GM18520 (cell line): ENCODE measurements at regions not wholly inside any gene's neighbourhood (a gene's known extent, or its start where the extent isn't known, plus 50 kb on each side); places are given as distances from the start of the nearest gene placed in this dataset.
"Not testable (repeated sequence)": the region's sequence is repeated elsewhere in the genome, so short reads cannot be mapped to it uniquely, and the experiment has no call there.

Source experiments
- ATAC-seq: cut with Tn5 transposase; IDR thresholded peaks from one replicate; pipeline ENCODE4 v1.9.1; 2021; ENCODE audit not compliant: unreplicated experiment

GRCh38 chr1:56285554-56286402, 293.6 kb downstream of the PLPP3 start:
- no peak for ATAC-seq

- ATAC-seq, result no peak
These were observed 294.4 kb downstream of the PLPP3 start for GRCh38 chr1:56284928-56285327.

- ATAC-seq, result no peak
These were observed 301.3 kb downstream of the PLPP3 start for GRCh38 chr1:56278061-56278460.

- no peak for ATAC-seq
These were observed 310.7 kb downstream of the PLPP3 start for GRCh38 chr1:56268519-56269140.

GRCh38 chr1:56267611-56268010, 311.8 kb downstream of the PLPP3 start:
- no peak for ATAC-seq

- no peak for ATAC-seq
These were observed 313.0 kb downstream of the PLPP3 start for GRCh38 chr1:56266359-56266758.

- ATAC-seq, result no peak
These were observed 314.1 kb downstream of the PLPP3 start for GRCh38 chr1:56265216-56265615.

GRCh38 chr1:56263908-56264307, 315.5 kb downstream of the PLPP3 start:
- ATAC-seq, result no peak

- no peak for ATAC-seq
These were observed 321.0 kb downstream of the PLPP3 start for GRCh38 chr1:56258371-56258770.

- no peak for ATAC-seq
These were observed 321.6 kb downstream of the PLPP3 start for GRCh38 chr1:56257726-56258125.

GRCh38 chr1:56256153-56257000, 323.0 kb downstream of the PLPP3 start:
- ATAC-seq, result no peak

- ATAC-seq, result no peak
These were observed 323.7 kb downstream of the PLPP3 start for GRCh38 chr1:56255516-56256152.

GRCh38 chr1:56254130-56254529, 325.2 kb downstream of the PLPP3 start:
- ATAC-seq, result no peak

GRCh38 chr1:56250809-56251208, 328.6 kb downstream of the PLPP3 start:
- no peak for ATAC-seq

- no peak for ATAC-seq
These were observed 330.1 kb downstream of the PLPP3 start for GRCh38 chr1:56249234-56249633.

GRCh38 chr1:56248138-56248537, 331.2 kb downstream of the PLPP3 start:
- ATAC-seq, result no peak

- ATAC-seq, result not testable (repeated sequence)
These were observed 332.6 kb downstream of the PLPP3 start for GRCh38 chr1:56246726-56247125.

GRCh38 chr1:56240400-56240799, 339.0 kb downstream of the PLPP3 start:
- no peak for ATAC-seq

- no peak for ATAC-seq
These were observed 341.8 kb downstream of the PLPP3 start for GRCh38 chr1:56237491-56238064.

GRCh38 chr1:56236688-56237087, 342.7 kb downstream of the PLPP3 start:
- ATAC-seq, result no peak
